ENCODE measurements at regions not wholly inside any gene's neighbourhood (a gene's known extent, or its start where the extent isn't known, plus 50 kb on each side); places are given as distances from the start of the nearest gene placed in this dataset.

DNA sequence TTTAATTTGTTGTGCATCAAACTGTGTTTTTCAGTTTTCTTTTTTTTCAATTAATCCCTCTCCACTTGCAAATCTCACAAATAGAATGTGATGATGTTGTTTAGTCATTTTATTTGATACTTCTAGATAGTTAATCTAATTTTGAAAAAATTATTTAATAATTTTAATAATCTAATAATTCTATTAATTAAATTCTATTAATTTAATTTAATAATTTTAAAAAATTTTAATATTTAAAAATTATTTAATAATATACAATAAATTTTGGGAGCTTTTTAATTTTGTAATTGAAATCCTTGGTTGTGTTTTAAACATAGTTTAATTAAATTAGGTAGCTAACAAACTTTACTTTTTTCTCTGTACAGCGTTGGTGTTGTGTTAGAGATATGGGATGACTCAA is 393.8 kb downstream of the OLFM4 start:
- in situ Hi-C loops (cut with MboI; ENCODE audit: low pct_unique_long_range_greater_than_20kb, low sequenced_read_pairs, unreplicated experiment): no loop called here
- TF ChIP-seq, protein P1, sequence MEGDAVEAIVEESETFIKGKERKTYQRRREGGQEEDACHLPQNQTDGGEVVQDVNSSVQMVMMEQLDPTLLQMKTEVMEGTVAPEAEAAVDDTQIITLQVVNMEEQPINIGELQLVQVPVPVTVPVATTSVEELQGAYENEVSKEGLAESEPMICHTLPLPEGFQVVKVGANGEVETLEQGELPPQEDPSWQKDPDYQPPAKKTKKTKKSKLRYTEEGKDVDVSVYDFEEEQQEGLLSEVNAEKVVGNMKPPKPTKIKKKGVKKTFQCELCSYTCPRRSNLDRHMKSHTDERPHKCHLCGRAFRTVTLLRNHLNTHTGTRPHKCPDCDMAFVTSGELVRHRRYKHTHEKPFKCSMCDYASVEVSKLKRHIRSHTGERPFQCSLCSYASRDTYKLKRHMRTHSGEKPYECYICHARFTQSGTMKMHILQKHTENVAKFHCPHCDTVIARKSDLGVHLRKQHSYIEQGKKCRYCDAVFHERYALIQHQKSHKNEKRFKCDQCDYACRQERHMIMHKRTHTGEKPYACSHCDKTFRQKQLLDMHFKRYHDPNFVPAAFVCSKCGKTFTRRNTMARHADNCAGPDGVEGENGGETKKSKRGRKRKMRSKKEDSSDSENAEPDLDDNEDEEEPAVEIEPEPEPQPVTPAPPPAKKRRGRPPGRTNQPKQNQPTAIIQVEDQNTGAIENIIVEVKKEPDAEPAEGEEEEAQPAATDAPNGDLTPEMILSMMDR (IDR thresholded peaks at IDR 0.05; ENCODE audit: extremely low read depth, insufficient read depth, missing control alignments): no peak
- DNase-seq (ENCODE audit: low spot score): no peak

DNA sequence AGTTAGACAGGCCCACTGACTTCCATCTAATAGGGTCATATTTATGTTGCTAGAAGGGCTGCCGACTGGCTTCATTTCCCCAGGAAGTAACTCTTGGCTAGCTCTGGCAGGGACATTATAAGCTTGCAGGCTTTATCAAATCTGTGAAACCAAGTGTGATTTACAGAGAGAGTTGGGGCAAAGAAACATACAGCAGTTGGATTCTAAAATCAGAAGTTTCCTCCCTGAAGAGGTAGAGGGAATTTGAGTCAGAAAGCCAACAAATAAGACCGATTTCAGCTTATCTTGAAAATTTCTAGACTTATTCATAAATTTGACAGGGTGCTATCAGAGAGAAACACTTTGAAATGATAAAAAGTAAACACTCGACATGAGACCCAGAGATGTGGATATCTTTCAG is 407.8 kb downstream of the OLFM4 start:
- no peak for DNase-seq (ENCODE audit: low spot score)
- in situ Hi-C loops (cut with MboI; ENCODE audit: low pct_unique_long_range_greater_than_20kb, low sequenced_read_pairs, unreplicated experiment): no loop called here
- TF ChIP-seq, protein P1 (IDR thresholded peaks at IDR 0.05; ENCODE audit: extremely low read depth, insufficient read depth, missing control alignments): no peak

DNA sequence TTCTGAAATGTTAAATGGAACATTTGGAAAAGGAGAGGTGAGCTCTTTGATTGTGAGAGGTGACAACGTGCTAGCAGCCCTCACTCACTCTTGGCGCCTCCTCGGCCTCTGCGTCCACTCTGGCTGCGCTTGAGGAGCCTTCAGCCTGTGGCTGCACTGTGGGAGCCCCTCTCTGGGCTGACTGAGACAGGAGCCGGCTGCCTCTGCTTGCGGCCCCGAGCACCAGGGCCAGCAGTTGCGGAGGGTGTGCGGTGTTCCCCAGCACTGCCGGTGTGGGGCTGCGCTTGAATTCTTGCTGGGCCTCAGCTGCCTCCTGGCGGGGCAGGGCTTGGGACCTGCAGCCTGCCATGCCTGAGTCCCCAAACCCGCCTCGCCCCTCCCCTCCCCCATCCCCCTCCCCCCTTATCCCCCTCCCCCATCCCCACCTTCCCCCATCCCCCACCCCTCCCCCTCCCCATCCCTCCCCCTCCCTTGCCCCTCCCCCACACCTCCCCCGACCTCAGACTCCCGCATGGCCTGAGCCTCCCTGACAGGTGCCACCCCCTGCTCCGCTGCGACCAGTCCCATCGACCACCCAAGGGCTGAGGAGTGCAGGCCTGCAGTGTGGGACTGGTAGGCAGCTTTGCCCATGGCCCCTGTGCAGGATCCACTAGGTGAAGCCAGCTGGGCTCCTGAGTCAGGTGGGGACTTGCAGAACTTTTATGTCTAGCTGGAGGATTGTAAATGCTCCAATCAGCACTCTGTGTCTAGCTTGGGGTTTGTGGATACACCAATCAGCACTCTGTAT is 411.0 kb downstream of the OLFM4 start:
- in situ Hi-C loops (cut with MboI; ENCODE audit: low pct_unique_long_range_greater_than_20kb, low sequenced_read_pairs, unreplicated experiment): no loop called here
- TF ChIP-seq, protein P1 (IDR thresholded peaks at IDR 0.05; ENCODE audit: extremely low read depth, insufficient read depth, missing control alignments): no peak
- DNase-seq (ENCODE audit: low spot score): no peak

DNA sequence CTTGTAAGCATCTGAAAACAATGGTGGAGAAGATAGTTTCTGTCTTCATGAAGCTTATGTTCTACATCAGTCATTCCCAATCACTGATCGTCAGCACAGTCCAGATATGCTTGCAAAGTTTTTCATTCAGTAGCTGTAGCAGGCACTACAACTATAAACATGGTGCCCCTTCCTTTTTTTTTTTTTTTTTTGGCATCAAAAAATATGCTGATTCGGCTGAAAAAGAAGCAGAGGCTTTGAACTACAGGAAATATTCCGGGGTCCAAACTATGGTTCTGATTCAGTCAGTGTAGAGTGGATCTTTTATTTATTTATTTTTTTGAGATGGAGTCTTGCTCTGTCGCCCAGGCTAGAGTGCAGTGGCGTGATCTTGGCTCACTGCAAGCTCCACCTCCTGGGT is 414.4 kb downstream of the OLFM4 start:
- DNase-seq (ENCODE audit: low spot score): no peak
- in situ Hi-C loops (cut with MboI; ENCODE audit: low pct_unique_long_range_greater_than_20kb, low sequenced_read_pairs, unreplicated experiment): no loop called here
- TF ChIP-seq, protein P1 (IDR thresholded peaks at IDR 0.05; ENCODE audit: extremely low read depth, insufficient read depth, missing control alignments): no peak

DNA sequence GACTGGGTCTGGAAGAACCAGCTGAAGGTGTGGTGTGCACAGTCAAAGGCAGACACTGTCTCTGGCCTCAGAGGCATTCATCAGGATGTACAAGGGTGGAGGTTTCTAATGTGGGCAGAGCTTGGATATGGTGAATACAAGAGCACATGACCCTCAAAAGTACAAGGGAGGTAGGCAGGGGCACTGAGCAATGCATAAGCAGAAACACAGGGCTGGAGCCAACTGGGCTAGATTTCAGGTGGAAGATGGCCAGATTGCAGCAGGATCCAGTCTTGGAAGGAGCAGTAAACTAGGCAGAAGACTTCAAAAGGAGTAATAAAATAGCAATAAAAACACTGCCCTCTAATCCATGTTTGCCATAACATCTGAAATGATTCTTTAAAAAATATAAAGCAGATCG is 417.1 kb downstream of the OLFM4 start:
- no peak for DNase-seq (ENCODE audit: low spot score)
- in situ Hi-C loops (cut with MboI; ENCODE audit: low pct_unique_long_range_greater_than_20kb, low sequenced_read_pairs, unreplicated experiment): no loop called here
- TF ChIP-seq, protein P1 (IDR thresholded peaks at IDR 0.05; ENCODE audit: extremely low read depth, insufficient read depth, missing control alignments): no peak

DNA sequence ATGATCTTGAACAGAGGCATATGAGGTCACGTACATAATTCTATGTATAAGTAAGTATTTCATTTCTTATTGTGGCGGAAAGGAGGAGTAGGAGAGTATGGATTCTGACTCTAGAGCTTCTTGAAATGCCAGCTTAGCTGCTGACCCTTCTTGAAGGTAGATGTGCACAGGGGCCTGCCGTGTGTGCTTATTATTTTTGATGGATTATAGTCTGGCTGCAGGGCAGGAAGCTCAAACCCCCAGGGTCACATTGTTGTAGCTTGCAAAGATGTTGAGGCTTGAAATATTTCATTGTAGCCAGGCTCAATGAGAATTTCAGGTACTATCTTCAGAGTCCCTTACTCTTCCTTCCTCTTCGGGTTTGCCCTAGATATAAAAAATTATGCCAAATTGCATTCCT is 418.8 kb downstream of the OLFM4 start:
- DNase-seq (ENCODE audit: low spot score): no peak
- TF ChIP-seq, protein P1 (IDR thresholded peaks at IDR 0.05; ENCODE audit: extremely low read depth, insufficient read depth, missing control alignments): no peak
- in situ Hi-C loops (cut with MboI; ENCODE audit: low pct_unique_long_range_greater_than_20kb, low sequenced_read_pairs, unreplicated experiment): no loop called here

All from GM13977 (cell line).